ENCODE measurements at regions not wholly inside any gene's neighbourhood (a gene's known extent, or its start where the extent isn't known, plus 50 kb on each side); places are given as distances from the start of the nearest gene placed in this dataset.

DNA sequence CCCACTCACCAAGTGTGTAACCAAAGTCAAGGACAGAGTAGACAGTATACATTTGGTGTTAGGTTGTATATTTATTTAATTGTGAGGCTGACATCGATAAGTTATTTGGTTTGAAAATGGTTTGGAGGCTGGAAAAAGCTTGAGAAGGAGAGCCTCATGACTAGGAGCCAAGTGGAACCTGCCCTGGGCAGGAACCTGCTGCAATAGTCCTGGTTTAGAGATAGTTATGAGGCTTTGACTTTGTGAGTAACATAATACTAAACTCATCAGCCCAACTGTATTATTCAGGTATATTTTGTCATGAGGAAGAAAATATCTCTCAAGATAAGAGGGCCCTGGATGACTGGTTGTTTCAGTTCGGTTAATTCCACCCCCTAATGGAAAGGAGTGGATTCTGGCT, 234.3 kb upstream of the CYRIA start:
- TF ChIP-seq, protein P1, sequence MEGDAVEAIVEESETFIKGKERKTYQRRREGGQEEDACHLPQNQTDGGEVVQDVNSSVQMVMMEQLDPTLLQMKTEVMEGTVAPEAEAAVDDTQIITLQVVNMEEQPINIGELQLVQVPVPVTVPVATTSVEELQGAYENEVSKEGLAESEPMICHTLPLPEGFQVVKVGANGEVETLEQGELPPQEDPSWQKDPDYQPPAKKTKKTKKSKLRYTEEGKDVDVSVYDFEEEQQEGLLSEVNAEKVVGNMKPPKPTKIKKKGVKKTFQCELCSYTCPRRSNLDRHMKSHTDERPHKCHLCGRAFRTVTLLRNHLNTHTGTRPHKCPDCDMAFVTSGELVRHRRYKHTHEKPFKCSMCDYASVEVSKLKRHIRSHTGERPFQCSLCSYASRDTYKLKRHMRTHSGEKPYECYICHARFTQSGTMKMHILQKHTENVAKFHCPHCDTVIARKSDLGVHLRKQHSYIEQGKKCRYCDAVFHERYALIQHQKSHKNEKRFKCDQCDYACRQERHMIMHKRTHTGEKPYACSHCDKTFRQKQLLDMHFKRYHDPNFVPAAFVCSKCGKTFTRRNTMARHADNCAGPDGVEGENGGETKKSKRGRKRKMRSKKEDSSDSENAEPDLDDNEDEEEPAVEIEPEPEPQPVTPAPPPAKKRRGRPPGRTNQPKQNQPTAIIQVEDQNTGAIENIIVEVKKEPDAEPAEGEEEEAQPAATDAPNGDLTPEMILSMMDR (IDR thresholded peaks at IDR 0.05), result no peak
- no peak for TF ChIP-seq TCF7L2 (IDR thresholded peaks at IDR 0.05; ENCODE audit: low read depth, low read length)

Data from Panc1 (cell line).